K562 (cell line): ENCODE measurements at regions not wholly inside any gene's neighbourhood (a gene's known extent, or its start where the extent isn't known, plus 50 kb on each side); places are given as distances from the start of the nearest gene placed in this dataset.
"Not testable (repeated sequence)": the region's sequence is repeated elsewhere in the genome, so short reads cannot be mapped to it uniquely, and the experiment has no call there.

Source experiments
- ATAC-seq: fragments of 200-7000 bp; cut with Tn5 transposase; 3 replicates; pipeline ENCODE4 v1.9.1; 2020; ENCODE audit warnings: moderate library complexity
- BruUV-seq: library from RNA; stranded (reverse); fragments of 400-500 nt; replicated peaks from 2 replicates; lab custom pipeline; 2021; lab: Mats Ljungman, UMichigan
- CTCF ChIA-PET: fragments of 300-600 bp; formaldehyde crosslinking; extraction: SDS; loops from one replicate; lab custom pipeline; 2021; ENCODE audit warnings: low intra/inter-chr PET ratio; lab: Yijun Ruan, JAX
- POLR2A ChIA-PET: fragments of 300-600, 350-650 bp; sonication (Branson Sonifier 250); formaldehyde crosslinking; extraction: SDS; loops from one replicate; lab custom pipeline; 2021; ENCODE audit warnings: antibody characterized with exemption, inconsistent platforms; lab: Yijun Ruan, JAX
- DNase-seq, 4 experiments: peaks; one replicate each; pipeline versions ENCODE4 v3.0.0 to v3.0.0-alpha.2; 2011 to 2018; ENCODE audit warnings: low spot score in 3 of 4, mixed read lengths in 3 of 4; ENCODE audit errors: extremely low read depth in 1 of 4
- FAIRE-seq: peaks from 2 replicates; lab custom pipeline; 2011; peaks lifted over from hg19 to GRCh38; lab: Jason Lieb, UNC
- H2AFZ ChIP-seq: 2 replicates; pipeline ENCODE4 v1.6.0; 2011; ENCODE audit warnings: low read depth, low read length, control low read depth, inconsistent platforms
- H3K27ac ChIP-seq: fragments of 200-600 bp; 3 replicates; pipeline ENCODE4 v1.8.0; 2011; ENCODE audit warnings: low read depth, mild to moderate bottlenecking, control low read depth, inconsistent platforms, low read length, moderate library complexity, mixed read lengths; ENCODE audit errors: extremely low read depth
- H3K27me3 ChIP-seq, 2 experiments: fragments of 300-600 bp in 1 of 2; 2 replicates in 1 of 2; 3 replicates in 1 of 2; pipeline versions ENCODE4 v1.6.0 to v1.8.0; 2011; ENCODE audit warnings: inconsistent platforms in 2 of 2, low read length in 2 of 2, mild to moderate bottlenecking in 1 of 2, mixed read lengths in 1 of 2, moderate library complexity in 1 of 2; ENCODE audit not compliant: control insufficient read depth in 2 of 2, insufficient read depth in 2 of 2
- H3K36me3 ChIP-seq: fragments of 300-600 bp; 3 replicates; pipeline ENCODE4 v1.8.0; 2011; ENCODE audit warnings: mild to moderate bottlenecking, low read length, inconsistent platforms; ENCODE audit not compliant: control insufficient read depth, insufficient read depth
- H3K4me1 ChIP-seq, 2 experiments: fragments of 200-600 bp in 1 of 2; replicated peaks in 1 of 2; 2 replicates in 1 of 2; 3 replicates in 1 of 2; pipeline versions ENCODE4 v1.5.1 to v1.8.0; 2011; ENCODE audit warnings: inconsistent platforms in 2 of 2, low read length in 2 of 2, mild to moderate bottlenecking in 1 of 2, mixed read lengths in 1 of 2, moderate library complexity in 1 of 2; ENCODE audit not compliant: control insufficient read depth in 2 of 2, insufficient read depth in 2 of 2
- H3K4me2 ChIP-seq: 2 replicates; pipeline ENCODE4 v1.6.1; 2011; ENCODE audit warnings: low read length, control low read depth, inconsistent platforms, mixed read lengths; ENCODE audit not compliant: insufficient read depth
- H3K4me3 ChIP-seq: fragments of 200-600 bp; sonication (generic), shearing (Covaris generic); 2 replicates; pipeline ENCODE4 v1.5.1; 2016; ENCODE audit warnings: control low read depth, inconsistent platforms
- H3K79me2 ChIP-seq: fragments of 200-600 bp; 3 replicates; pipeline ENCODE4 v1.8.0; 2011; ENCODE audit warnings: low read length, inconsistent platforms; ENCODE audit not compliant: control insufficient read depth, insufficient read depth
- H3K9ac ChIP-seq, 2 experiments: 2 replicates each; pipeline versions ENCODE4 v1.6.0 to v1.6.1; 2011; ENCODE audit warnings: low read depth in 2 of 2, low read length in 2 of 2, control low read depth in 1 of 2, inconsistent platforms in 1 of 2, mild to moderate bottlenecking in 1 of 2, mixed read lengths in 1 of 2; ENCODE audit not compliant: insufficient read depth in 1 of 2
- H3K9me1 ChIP-seq: one replicate; pipeline ENCODE4 v1.6.0; 2011; ENCODE audit warnings: inconsistent platforms, mild to moderate bottlenecking, low read length, moderate library complexity; ENCODE audit not compliant: control insufficient read depth, insufficient read depth
- H3K9me3 ChIP-seq: replicated peaks from 2 replicates; pipeline ENCODE4 v1.5.1; 2011; ENCODE audit warnings: low read depth, low read length, inconsistent platforms; ENCODE audit not compliant: control insufficient read depth, insufficient read depth
- H4K20me1 ChIP-seq: replicated peaks from 2 replicates; pipeline ENCODE4 v1.6.1; 2011; ENCODE audit warnings: low read length, inconsistent platforms, mixed read lengths; ENCODE audit not compliant: control insufficient read depth, insufficient read depth
- WGBS: fragments of 100-300 bp; shearing (Covaris generic); methylation state at CpG from one replicate; pipeline ENCODE4 v1.1.6; 2016; ENCODE audit warnings: low coverage, mixed read lengths; ENCODE audit not compliant: insufficient coverage; ENCODE audit errors: missing lambda C conversion rate; 5-methylcytosine and 5-hydroxymethylcytosine counted together
- in situ Hi-C: fragments of 300-500 bp; cut with MboI; formaldehyde crosslinking; loops from 4 replicates; pipeline ENCODE4 v1.15.0; 2018; ENCODE audit warnings: inconsistent platforms, mixed read lengths
- intact Hi-C: fragments of 100-400 bp; cut with micrococcal nuclease; formaldehyde crosslinking; loops from 2 replicates; pipeline ENCODE4 v1.14.2; 2022

- H3K9me3 ChIP-seq, POLR2A ChIA-PET, H3K9me1 ChIP-seq, H3K4me3 ChIP-seq, CTCF ChIA-PET, H3K27me3 ChIP-seq, H3K27ac ChIP-seq, ATAC-seq, H3K36me3 ChIP-seq, H4K20me1 ChIP-seq, H3K79me2 ChIP-seq, intact Hi-C loops, H3K4me1 ChIP-seq, BruUV-seq, FAIRE-seq, DNase-seq, in situ Hi-C loops, H2AFZ ChIP-seq, H3K4me2 ChIP-seq, H3K9ac ChIP-seq: not testable (repeated sequence)
- 0% methylated on average over 5 of the region's 11 CpGs for WGBS
Measured at GRCh38 chr2:209299478-209299877, 124.4 kb upstream of the MAP2 start.

- POLR2A ChIA-PET, H3K27me3 ChIP-seq, FAIRE-seq, H3K4me1 ChIP-seq, DNase-seq, H3K27ac ChIP-seq, ATAC-seq, H3K9me1 ChIP-seq, H4K20me1 ChIP-seq, in situ Hi-C loops, BruUV-seq, H3K4me3 ChIP-seq, H3K9me3 ChIP-seq, H3K79me2 ChIP-seq, H2AFZ ChIP-seq, H3K36me3 ChIP-seq, H3K9ac ChIP-seq, H3K4me2 ChIP-seq, intact Hi-C loops, CTCF ChIA-PET: not testable (repeated sequence)
- WGBS = 0% methylated on average over 5 of the region's 9 CpGs
Measured at GRCh38 chr2:209300766-209301165, 123.1 kb upstream of the MAP2 start.
